ENCODE measurements at regions not wholly inside any gene's neighbourhood (a gene's known extent, or its start where the extent isn't known, plus 50 kb on each side); places are given as distances from the start of the nearest gene placed in this dataset.

DNA sequence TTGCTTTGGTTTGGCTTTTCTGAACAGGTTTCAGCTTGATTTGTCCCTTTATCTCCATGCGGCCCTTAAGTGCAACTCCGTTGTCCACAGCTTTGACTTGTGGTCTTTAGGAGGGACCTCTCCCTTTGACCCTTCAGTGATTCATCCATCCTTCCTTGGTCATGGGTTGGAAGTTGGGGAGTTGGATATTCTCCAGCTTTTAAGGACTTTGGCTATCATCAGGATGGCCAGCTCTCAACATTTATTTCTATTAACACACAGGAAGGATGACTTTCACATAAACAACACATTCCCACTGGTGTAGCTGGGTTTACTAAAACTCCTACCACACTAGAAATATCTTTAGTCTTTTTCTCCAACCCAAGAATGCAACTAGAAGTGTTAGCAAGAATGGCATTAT is 50.9 kb upstream of the E2F7 start:
- Histone ChIP-seq H3K18ac (ENCODE audit: low read depth, low read length) (peak overlapping the region; percentile 24; the same call in 1 of the 2 replicates), H4K20me1 (ENCODE audit: insufficient read depth, low read length) (no peaks in the 10 kb centered on the region), H3K23ac (ENCODE audit: low read depth, low read length) (peak overlapping the region; percentile 70; the same call in 1 of the 2 replicates), H3K56ac (ENCODE audit: extremely low read depth, insufficient read depth, low read length) (no peak overlapping the region), H4K5ac (ENCODE audit: low read depth, low read length) (no peak overlapping the region), H3K4me3 (ENCODE audit: insufficient read depth, low read depth, low read length) (no peak overlapping the region), H3K9me3 (ENCODE audit: control insufficient read depth, insufficient read depth, low read length) (0 out of 2 replicates have a peak, but pooled peaks cover 2% of the 10 kb centered on the region), H2AK5ac (ENCODE audit: low read depth, low read length) (no peak overlapping the region), H2BK15ac (ENCODE audit: low read depth, low read length) (peak overlapping the region; percentile 5; the same call in 1 of the 3 replicates), H3K4ac (ENCODE audit: low read depth, low read length) (peak overlapping the region; percentile 25; the same call in 1 of the 2 replicates), H2BK20ac (ENCODE audit: low read depth, low read length) (no peak overlapping the region), H2BK5ac (ENCODE audit: low read depth, low read length, poor library complexity, severe bottlenecking) (peak overlapping the region; percentile 48), H3K36me3 (ENCODE audit: control insufficient read depth, insufficient read depth, low read length) (no peaks in the 10 kb centered on the region), H2AFZ (replicated peaks; ENCODE audit: low read length, poor library complexity) (no peak overlapping the region), H4K91ac (ENCODE audit: insufficient read depth, low read depth, low read length) (no peak overlapping the region), H3K79me1 (ENCODE audit: low read depth in 1 of 2, low read length in 2 of 2) (peaks cover 0 to 4% of the 10 kb centered on the region in 2 experiments; a peak in 1 of 4 replicates), H3K14ac (replicated peaks; ENCODE audit: low read depth, low read length) (no peak overlapping the region), H3K9me1 (ENCODE audit: insufficient read depth, low read length) (peaks cover 7% of the 10 kb centered on the region), H3K4me1 (ENCODE audit: control insufficient read depth, insufficient read depth, low read length) (peaks cover 12% of the 10 kb centered on the region), H3K27ac (ENCODE audit: insufficient read depth, low read length) (no peak overlapping the region; the same call in 1 of the 2 replicates), H2AK9ac (replicated peaks; ENCODE audit: low read depth, low read length, poor library complexity) (no peak overlapping the region), H4K8ac (ENCODE audit: low read depth in 2 of 2, low read length in 2 of 2) (peak overlapping the region in 1 of 2 experiments; percentile 32; a peak in 1 of 4 replicates), H3K9ac (ENCODE audit: low read depth, low read length) (no peak overlapping the region), H3K27me3 (ENCODE audit: control insufficient read depth, insufficient read depth, low read length) (no peaks in the 10 kb centered on the region), H2BK120ac (ENCODE audit: low read depth, low read length) (peak overlapping the region; percentile 5), H3K4me2 (ENCODE audit: low read depth, low read length) (peak overlapping the region; percentile 6; the same call in 1 of the 2 replicates)
- peak; percentile 52 for ATAC-seq (ENCODE audit: low read depth)
- CTCF ChIA-PET: interaction anchor here (0.9 kb wide), 1 partner anchor 12 kb away, joined by 3 read pairs; no protein-coding TSS in a partner anchor
- no TSS peak for BruUV-seq (replicated peaks)
- POLR2A ChIA-PET (ENCODE audit: unreplicated experiment): no interaction called here
- dilution Hi-C loops (cut with HindIII; ENCODE audit: low sequenced_read_pairs, unreplicated experiment): no loop called here
- in situ Hi-C loops (cut with MboI; ENCODE audit: low sequenced_read_pairs): no loop called here
- TF ChIP-seq NFE2L2 (IDR thresholded peaks at IDR 0.05; ENCODE audit: low read depth, low read length) (no peak), SMC3 (IDR thresholded peaks at IDR 0.05; ENCODE audit: low read depth, low read length) (no peak)
- peak; percentile 81 for DNase-seq
- intact Hi-C loops (cut with micrococcal nuclease): no loop called here
- no CpG with 5 or more reads among the region's 2 CpGs for WGBS, 2 experiments (ENCODE audit: extremely low coverage in 2 of 2, insufficient read length in 1 of 2)

Measured in IMR-90 (cell line).